Breast epithelium (tissue), 3 donors: ENCODE measurements at regions not wholly inside any gene's neighbourhood (a gene's known extent, or its start where the extent isn't known, plus 50 kb on each side); places are given as distances from the start of the nearest gene placed in this dataset.

ENCODE experiments used
- CTCF ChIP-seq, 3 donors: fragments of 450-650 bp; IDR thresholded peaks; one replicate each; pipeline ENCODE4 v1.5.1; 2016 to 2017; ENCODE audit warnings: antibody characterized with exemption in 3 of 3, mild to moderate bottlenecking in 3 of 3, moderate library complexity in 3 of 3
- POLR2A ChIP-seq: fragments of 450-650 bp; IDR thresholded peaks from one replicate; pipeline ENCODE4 v1.6.1; 2016; ENCODE audit warnings: antibody characterized with exemption, mild to moderate bottlenecking, moderate library complexity
- POLR2AphosphoS5 ChIP-seq, 3 donors: sonication (generic); formaldehyde crosslinking; IDR thresholded peaks; one replicate each; pipeline ENCODE4 v1.6.1; 2017; ENCODE audit warnings: antibody characterized with exemption in 3 of 3

GRCh38 chr14:43031598-43031997, 1424.9 kb downstream of the LRFN5 start:
- TF ChIP-seq CTCF (IDR thresholded peaks at IDR 0.05) (no peak), POLR2A (no peak), POLR2AphosphoS5 (IDR thresholded peaks at IDR 0.05) (no peak)
